GM21423 (cell line): ENCODE measurements at regions not wholly inside any gene's neighbourhood (a gene's known extent, or its start where the extent isn't known, plus 50 kb on each side); places are given as distances from the start of the nearest gene placed in this dataset.

Experiments
- ATAC-seq: cut with Tn5 transposase; IDR thresholded peaks from one replicate; pipeline ENCODE4 v1.9.1; 2021; ENCODE audit warnings: mild to moderate bottlenecking, moderate library complexity; ENCODE audit not compliant: unreplicated experiment

DNA sequence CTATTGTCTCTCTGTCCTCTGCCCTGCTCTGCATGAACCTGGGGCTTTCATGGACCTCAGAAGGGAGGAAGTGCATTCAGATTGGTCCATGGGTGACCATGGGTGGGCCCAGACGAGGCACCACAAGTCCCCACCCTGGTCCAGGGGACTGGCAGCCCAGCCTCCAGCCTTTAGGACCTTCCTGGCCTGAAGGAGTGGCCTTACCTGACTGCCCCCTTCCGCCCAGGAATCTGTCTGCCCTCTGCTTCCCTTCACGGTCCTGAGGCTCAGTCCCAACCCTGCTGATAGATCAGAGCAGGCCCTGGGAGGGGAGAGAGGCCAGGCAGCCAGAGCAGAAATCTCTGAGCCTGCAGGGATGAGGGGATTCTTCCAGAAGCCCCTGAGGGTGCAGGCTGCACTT, 455.4 kb downstream of the PCDH18 start:
- no peak for ATAC-seq

DNA sequence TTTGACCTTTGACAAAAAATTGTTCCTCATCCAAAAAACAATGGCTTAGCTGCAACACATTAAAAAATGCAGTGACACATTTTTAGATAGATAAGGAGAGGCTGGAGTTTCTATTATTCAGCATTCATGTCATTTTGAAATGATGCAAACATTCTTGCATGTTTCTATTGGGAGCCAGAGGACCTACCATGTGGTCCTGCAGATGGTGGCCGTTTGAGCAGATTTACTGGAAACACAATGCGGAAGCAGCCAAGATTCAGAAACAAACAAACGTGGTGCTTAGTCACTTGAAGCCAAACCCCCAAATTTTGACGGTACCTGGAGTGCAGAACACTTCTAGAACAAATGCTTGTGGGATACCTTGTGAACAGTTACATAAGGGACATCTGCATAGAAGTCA, 456.7 kb downstream of the PCDH18 start:
- no peak for ATAC-seq

DNA sequence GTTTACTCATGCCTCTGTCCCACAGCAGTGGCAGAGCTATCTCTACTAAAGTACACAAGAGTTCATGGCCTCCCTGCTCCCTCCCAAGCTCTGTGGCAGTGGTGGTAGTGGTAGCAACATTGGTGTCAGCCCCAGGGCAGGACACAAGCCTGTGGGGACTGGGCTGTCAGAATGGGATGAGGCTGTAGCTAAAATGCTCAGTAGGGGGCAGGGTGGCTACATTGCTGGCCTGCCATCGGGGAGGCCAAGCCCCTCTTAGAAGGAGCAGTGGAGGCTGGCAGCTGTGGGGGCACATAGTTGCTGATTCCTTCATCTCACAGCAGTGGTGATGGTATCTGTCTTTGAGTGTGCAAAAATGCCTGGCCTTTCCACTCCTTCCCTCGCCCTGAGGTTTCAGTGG, 461.7 kb downstream of the PCDH18 start:
- ATAC-seq, result no peak

DNA sequence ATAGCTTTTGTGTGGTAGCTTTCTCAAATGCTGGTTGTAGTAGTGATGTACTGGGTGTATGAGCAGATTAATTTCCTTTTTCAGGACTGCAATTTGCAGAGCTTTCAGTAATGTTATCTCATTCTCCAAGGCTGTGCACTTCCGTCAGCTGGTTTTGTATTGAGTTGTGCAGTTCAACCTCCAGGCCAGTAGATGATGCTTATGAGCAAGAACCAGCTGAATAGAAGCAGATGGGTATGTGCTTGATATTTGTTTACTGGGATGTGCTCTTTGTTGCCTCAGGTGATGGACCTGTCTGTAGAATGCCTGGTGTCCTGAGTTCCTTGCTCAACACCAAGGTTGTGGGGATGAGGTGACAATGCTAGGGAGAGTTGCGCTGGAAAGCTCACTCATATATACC, 462.8 kb downstream of the PCDH18 start:
- ATAC-seq, result no peak

DNA sequence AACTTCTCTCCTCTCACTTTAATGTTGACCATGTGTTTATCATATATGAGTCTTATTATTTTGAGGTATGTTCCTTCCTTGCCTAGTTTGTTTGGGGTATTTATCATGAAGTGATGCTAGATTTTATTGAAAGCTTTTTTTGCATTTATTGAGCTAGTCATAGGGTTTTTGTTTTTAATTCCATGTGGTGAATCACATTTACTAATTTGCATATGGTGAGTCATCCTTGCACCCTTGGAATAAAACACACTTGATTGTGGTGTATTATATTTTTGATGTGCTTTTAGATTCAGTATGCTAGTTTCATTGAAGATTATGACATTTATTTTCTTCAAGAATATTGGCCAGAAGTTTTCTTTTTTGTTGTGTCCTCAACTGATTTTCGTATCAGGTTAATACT, 464.6 kb downstream of the PCDH18 start:
- no peak for ATAC-seq

DNA sequence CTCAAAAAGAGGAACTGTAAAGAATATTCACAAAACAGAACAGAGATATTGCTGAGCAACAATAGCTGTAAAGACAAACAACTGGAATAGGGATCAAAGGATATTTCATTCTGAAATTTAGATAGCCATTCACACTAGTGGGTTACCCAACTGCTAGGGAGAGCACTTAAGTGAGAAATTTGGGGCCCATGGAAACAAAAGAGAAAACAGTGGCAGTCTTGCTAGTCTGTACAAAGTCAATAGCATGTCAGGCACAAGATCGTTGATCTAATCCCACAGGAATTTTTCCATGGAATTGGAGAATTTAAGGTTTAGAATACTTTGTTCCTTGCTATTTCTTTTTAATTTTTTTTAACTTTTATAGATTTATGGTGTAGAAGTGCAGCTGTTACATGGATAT, 467.0 kb downstream of the PCDH18 start:
- ATAC-seq, result no peak

DNA sequence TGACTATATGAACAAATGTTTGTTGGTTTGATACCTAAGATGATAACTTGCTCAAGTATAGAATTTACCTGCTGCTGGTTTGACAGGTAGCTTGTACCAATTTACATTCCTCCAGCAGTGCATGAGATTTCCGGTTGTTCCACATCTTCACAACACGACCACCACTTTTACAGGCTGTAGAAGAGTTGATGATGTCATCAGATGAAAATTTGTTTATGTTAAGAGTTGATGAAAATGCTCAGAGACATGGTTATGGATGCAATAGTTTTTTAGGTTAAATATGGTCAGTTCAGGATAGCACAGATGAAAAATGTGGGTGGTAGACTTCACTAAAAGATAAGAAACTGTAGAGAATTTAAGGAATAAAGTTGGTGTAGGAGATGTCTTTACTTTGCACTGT, 468.3 kb downstream of the PCDH18 start:
- ATAC-seq, result no peak

DNA sequence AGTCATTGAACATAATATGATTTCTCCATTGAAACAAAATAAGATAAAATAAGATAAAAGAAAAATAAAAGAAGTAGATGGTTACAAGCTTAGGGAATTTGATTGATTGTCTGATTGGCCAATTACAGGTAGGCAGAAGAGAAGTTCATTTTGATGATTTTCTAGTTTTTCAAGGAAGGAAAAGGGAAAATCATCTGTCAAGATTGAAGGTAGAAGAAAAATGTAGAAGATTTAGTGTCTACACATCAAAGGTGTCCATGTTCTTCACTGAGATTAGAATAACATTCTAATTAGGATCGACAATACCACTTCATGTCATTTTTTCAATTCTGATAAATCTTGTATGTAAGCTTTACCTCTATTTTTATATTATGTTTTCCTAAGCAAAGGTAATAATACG, 489.1 kb downstream of the PCDH18 start:
- no peak for ATAC-seq

DNA sequence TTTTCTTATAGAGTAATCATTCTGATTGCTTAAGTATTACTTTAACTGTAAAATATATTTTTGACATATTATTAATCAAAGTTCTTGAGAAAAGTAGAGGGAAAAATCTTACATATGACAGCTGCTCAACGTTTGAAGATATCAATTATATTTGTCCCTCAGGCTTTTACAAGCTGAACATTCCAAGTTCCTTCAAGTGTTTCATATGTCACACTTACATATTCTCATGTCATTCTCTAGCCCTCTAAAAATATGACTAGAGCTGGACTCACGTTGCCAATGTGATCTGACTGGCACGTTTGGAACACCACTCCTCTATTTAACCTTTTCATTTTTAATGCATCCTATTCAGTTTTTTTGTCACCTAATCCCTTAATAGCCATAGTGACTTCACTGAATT, 492.9 kb downstream of the PCDH18 start:
- ATAC-seq, result no peak

DNA sequence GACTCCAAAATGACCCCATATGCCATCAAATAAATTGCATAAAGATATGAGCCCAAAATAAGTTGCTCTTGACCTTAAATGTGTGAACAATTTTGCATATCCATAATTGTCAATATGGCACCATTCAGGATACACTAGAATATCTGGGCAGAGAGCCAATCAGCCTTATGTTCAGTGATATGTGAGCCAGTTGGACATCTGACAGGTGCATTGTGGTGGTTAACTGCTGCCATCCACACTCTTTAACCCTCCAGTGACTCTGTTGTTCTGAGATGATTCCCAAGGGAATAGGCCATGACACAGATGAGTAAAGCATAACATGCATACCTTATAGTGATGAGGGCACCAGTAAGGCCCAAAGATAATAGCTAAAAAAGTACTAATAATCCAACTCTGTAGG, 500.1 kb downstream of the PCDH18 start:
- ATAC-seq, result no peak

DNA sequence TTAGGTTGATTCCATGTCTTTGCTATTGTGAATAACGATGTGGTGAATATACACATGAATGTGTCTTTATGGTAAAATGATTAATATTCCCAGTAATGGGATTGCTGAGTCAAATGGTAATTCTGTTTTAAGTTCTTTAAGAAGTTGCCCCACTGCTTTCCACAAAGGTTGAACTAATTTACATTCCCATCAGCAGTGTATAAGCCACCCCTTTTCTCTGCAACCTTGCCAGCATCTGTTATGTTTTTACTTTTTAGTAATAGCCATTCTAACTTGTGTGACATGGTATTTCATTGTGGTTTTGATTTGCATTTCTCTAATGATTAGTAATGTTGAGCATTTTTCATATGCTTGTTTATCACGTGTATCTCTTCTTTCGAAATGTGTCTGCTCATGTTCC, 503.3 kb downstream of the PCDH18 start:
- no peak for ATAC-seq

DNA sequence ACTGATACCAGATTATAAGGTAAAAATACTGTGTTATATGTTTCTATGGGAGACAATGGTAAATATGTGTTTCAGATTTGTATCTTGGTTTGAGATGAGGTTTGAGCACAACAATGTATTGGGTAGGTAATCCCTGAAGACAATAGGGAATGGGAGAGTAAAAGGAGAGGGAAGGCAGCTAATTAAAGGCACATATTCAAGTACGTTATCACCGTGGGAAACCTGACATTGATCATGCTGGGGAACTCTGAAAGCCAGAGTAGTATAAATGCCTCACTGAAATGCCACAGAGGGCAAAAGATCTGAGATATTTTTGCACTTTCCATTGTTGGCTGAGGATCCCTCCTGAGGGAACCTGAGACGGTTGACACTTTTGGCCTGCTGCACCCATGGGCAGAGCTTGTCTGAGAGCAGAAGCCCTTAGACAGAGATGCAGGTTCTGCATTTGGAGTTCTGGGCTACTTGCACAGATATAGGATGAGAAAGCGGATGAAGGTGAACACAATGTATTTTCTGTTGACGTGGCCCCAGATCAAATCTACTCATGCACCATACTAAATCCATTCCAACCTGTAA, 506.7 kb downstream of the PCDH18 start:
- no peak for ATAC-seq

DNA sequence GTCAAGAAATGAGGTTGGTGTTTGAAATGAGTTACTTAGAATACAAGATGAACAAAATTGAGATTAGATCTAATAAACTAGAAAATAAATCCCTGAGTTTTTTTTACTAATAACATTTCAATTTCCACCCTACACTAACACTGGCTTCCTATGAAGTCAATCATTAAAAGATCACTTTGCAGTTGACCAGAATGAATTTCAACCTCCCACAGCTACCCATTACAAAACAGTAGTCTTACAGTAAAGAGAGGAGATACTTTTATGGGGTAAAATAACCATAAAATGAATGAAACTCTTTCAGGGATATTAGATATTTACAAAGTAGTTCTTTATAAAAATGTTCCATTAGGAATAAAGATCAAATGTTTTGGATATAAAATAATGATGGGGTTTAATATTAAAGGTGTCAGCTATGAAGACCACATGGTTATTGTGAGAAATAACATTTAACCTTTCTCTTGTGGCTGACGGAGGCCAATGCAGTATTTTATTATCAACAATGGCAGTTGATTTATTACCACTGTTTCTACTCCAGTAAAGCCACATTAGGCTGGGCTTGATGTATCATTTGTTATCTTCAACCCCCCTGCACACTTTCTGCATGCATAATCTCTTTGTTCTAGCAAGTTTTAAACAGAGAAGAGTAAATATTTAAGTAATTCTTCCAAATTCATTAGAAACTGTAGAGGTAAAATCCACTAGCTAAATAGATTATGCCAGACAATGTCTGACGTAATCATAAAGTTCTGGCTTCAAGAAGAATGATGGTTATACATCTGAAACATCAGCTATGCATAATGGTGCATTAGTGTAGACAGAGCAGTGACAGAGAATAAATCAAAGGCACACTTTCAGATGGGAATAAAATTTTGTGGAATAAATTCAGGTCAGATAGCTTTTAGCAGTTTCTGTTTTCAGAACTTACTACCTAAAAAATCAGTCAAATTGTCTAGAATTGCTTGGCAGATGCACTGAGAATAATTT, 516.6 kb downstream of the PCDH18 start:
- no peak for ATAC-seq

DNA sequence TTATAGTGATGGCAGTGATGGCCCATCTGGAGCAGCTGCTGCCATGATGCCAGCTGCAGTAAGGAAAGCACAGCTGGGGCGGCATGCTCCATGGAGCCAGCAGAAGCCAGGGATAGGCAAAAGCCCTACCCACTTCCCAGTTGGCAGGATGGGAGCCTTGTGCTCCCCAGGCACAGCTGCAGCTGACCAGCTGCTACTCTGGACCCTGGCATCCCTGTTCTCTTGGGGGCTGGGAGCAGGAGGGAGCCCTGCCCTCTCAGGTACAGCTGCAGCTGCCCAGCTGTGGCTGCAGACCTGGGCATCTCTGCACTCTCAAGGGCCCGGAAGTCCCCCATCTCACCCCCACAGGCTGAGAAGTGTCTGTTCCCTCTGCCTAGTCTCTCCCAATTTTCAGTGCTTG, 531.9 kb downstream of the PCDH18 start:
- ATAC-seq, result no peak

DNA sequence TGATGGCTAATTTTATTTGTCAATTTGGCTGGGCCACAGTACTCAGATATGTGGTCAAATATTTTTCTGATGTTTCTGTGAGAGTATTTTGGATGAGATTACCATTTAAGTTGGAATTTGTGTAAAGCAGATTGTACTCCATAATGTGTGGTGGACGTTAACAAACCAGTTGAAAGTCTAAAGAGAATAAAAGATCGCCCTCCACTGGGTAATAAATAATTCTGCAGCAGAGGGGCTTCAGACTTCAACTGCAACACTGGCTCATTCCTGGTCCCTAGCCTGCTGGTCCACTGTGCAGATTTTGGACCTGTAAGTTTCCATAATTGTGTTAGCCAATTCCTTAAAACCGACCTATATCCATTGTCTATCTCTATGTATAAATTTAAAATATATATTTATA, 540.3 kb downstream of the PCDH18 start:
- ATAC-seq, result no peak

DNA sequence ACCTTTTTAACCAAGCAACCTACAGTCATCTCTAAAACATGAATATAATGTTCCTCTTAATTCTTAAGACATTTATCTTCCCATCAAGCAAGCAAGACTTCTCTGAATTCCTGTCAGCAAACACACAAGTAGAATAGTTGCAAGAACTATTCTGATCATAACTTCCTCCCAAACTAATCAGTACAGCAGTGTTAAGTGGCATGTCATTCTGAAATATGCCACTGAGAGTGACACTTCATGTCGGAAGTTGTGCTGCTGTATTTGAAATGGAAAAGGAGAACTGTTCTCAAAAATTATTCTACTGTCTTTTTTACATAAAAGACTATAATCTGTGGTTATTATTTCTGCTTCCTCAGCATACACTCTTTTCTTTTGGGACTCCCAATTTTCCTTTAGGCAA, 546.6 kb downstream of the PCDH18 start:
- ATAC-seq, result no peak

DNA sequence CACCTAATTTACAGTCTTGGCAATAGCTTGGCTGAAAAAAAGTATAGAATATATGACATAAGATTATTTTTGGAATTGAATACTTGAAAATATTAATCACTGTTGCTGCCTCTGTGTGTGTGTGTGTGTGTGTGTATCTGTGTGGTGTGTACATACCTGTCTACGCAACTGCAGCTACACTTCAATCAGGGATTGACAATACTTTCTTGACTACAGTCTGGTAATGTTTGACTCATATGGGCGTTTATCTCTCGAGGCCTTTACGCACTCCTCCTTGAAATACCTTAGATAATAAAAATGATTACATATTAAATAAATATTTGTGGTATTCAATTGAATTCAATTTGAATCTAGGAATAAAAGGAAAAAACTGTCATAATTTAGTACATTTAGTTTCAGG, 565.2 kb downstream of the PCDH18 start:
- ATAC-seq, result no peak

DNA sequence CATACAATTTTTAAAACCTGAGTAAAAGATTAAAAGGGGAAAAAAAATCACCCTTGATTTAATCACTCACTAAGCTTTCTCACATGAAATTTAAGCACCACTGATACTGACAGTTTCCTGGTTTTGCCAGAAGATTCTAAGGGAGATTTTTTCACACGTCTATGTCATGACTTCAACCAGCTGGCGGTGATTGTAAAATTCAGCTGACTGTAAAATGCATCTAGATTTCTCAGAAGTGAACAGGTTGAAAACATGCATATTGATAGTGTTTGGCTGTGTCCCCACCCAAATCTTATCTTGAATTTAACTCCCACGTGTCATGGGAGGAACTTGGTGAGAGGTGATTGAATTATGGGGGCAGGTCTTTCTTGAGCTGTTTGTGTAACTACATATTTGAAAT, 566.8 kb downstream of the PCDH18 start:
- no peak for ATAC-seq

DNA sequence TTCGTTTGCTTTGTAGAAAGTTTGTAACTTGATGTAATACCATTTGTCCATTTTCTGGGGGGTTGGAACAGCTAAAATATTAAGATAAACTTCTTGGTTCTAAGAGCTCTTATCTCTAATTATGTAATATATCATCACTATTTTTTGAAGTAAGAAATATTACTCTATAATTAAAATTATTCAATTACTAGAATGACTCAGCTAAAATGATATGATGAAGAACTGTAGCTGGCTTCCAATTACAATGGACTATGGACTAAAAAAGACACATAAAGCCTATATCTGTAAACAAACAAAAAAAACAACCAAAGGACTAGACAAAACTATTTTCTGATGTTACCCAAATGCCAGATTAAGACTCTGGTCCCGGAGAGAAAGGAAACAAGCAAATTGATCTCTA, 569.4 kb downstream of the PCDH18 start:
- no peak for ATAC-seq

DNA sequence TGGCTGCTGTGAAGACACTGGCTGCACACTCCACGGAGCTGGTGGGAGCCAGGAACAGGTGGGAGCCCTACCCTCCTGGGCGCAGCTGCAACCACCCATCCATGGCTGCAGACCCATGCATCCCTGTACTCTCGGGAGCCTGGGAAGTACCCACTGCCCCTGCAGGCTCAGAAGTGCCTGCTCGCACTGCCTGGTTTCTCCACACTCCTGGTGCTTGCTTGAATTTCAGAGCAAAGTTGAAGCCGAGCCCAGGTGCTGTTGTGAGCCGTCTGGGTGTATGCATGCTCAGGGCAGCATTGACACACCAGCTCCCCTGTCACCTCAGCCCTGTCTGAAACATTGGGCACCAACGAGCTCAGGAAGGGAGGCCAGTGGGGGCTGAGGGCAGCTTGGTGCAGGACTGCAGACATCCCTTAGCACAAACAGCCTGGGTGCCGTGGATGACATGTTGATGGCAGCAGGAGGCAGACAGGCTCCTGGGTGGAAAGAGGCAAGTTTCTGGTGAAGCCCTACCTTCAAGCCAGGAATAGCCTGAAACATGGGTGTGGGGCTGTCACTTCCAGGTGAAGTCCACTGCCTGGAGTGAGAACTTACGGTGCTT, 585.9 kb downstream of the PCDH18 start:
- no peak for ATAC-seq

DNA sequence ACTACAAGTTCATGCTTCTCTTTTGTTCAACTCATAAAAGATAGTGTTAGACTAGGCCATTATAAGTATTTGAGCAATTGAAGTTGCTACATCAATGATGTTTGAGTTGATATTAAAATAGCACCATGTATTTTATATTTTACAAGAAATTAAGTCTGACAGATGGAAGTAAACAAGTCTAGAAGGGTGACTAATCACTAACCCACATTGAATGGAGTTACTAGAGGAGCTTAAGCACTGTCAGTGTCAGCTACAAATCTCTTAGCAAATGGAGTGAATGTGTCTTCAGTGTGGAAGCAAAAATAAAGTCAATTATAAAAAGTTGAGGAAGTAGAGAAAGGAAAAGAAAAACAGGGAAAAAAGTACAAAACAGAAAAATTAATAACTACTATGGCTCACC, 592.5 kb downstream of the PCDH18 start:
- no peak for ATAC-seq

DNA sequence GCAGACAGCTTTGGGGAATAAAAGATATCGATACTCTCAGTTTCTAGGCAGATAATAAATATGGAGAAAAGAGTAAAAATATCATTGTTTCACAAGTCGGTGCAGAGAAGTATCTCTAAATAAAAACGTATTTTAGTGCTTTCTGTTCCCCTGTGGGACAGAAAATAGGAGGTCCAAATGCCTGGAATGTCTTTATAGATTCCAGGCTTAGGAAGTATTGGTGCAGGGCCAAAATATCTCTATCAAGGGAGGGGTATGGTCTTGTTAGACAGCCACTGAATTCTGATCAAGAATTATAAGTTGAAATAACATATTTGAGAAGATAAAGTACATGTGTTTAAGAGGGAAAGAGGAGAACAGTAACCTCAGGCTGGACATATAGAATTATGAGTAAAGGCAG, 596.4 kb downstream of the PCDH18 start:
- ATAC-seq, result no peak
